SK-N-SH (cell line): ENCODE measurements at regions not wholly inside any gene's neighbourhood (a gene's known extent, or its start where the extent isn't known, plus 50 kb on each side); places are given as distances from the start of the nearest gene placed in this dataset.

ENCODE experiments used
- CTCF ChIA-PET: fragments of 300-600, 350-600 bp; formaldehyde crosslinking; extraction: SDS; loops from one replicate; lab custom pipeline; 2021; lab: Yijun Ruan, JAX
- POLR2A ChIA-PET: fragments of 350-600 bp; sonication (Branson Sonifier 250); formaldehyde crosslinking; extraction: SDS; loops from one replicate; lab custom pipeline; 2020; ENCODE audit warnings: antibody characterized with exemption, inconsistent platforms; lab: Yijun Ruan, JAX
- DNase-seq: peaks from one replicate; pipeline ENCODE4 v3.0.0; 2012
- H2AFZ ChIP-seq: fragments of 200-600 bp; sonication (generic); 2 replicates; pipeline ENCODE4 v1.8.1; 2016; ENCODE audit warnings: antibody characterized with exemption, mild to moderate bottlenecking, low read depth
- H3F3A ChIP-seq: fragments of 200-600 bp; sonication (generic); replicated peaks from 2 replicates; pipeline ENCODE3; 2016; ENCODE audit warnings: antibody characterized with exemption, mild to moderate bottlenecking; ENCODE audit not compliant: insufficient read depth
- H3K27ac ChIP-seq, 2 experiments: fragments of 200-500 bp in 1 of 2; fragments of 200-600 bp in 1 of 2; sonication (Bioruptor generic) in 1 of 2; sonication (generic), shearing (Covaris generic) in 1 of 2; 2 replicates each; pipeline versions ENCODE4 v1.5.1 to v1.6.1; 2014 to 2016; ENCODE audit warnings: low read depth in 2 of 2, inconsistent platforms in 1 of 2, low read length in 1 of 2, mild to moderate bottlenecking in 1 of 2, mixed read lengths in 1 of 2
- H3K27me3 ChIP-seq: fragments of 200-600 bp; sonication (generic), shearing (Covaris generic); 2 replicates; pipeline ENCODE4 v1.6.1; 2016; ENCODE audit warnings: mixed run types; ENCODE audit not compliant: insufficient read depth
- H3K36me3 ChIP-seq, 2 experiments: fragments of 200-500 bp in 1 of 2; fragments of 200-600 bp in 1 of 2; sonication (Bioruptor generic) in 1 of 2; sonication (generic) in 1 of 2; replicated peaks in 1 of 2; 2 replicates each; pipeline versions ENCODE3 to v1.5.1; 2014 to 2016; ENCODE audit warnings: low read length in 1 of 2, mild to moderate bottlenecking in 1 of 2; ENCODE audit not compliant: insufficient read depth in 2 of 2, control insufficient read depth in 1 of 2
- H3K4me1 ChIP-seq, 2 experiments: fragments of 200-500 bp in 1 of 2; fragments of 200-600 bp in 1 of 2; sonication (Bioruptor generic) in 1 of 2; sonication (generic), shearing (Covaris generic) in 1 of 2; 2 replicates each; pipeline versions ENCODE4 v1.5.1 to v1.6.1; 2014 to 2016; ENCODE audit warnings: low read depth in 1 of 2, low read length in 1 of 2, mixed run types in 1 of 2; ENCODE audit not compliant: insufficient read depth in 2 of 2, control insufficient read depth in 1 of 2
- H3K4me2 ChIP-seq: fragments of 200-600 bp; sonication (generic), shearing (Covaris generic); 2 replicates; pipeline ENCODE4 v1.6.1; 2017; ENCODE audit warnings: mixed run types
- H3K4me3 ChIP-seq, 2 experiments: fragments of 200-500 bp in 1 of 2; fragments of 200-600 bp in 1 of 2; sonication (Bioruptor generic) in 1 of 2; sonication (generic), shearing (Covaris generic) in 1 of 2; 2 replicates each; pipeline versions ENCODE4 v1.5.1 to v1.8.1; 2014 to 2016; ENCODE audit warnings: low read depth in 2 of 2, inconsistent platforms in 1 of 2, low read length in 1 of 2, mild to moderate bottlenecking in 1 of 2, mixed read lengths in 1 of 2, moderate library complexity in 1 of 2
- H3K79me2 ChIP-seq: fragments of 200-600 bp; sonication (generic); 2 replicates; pipeline ENCODE4 v1.8.1; 2017; ENCODE audit warnings: mild to moderate bottlenecking; ENCODE audit not compliant: insufficient read depth
- H3K9ac ChIP-seq: fragments of 200-600 bp; sonication (generic); 2 replicates; pipeline ENCODE4 v1.6.1; 2017; ENCODE audit warnings: mixed run types
- H3K9me2 ChIP-seq: fragments of 200-600 bp; sonication (generic); 2 replicates; pipeline ENCODE4 v1.6.1; 2017; ENCODE audit warnings: mixed run types
- H3K9me3 ChIP-seq: fragments of 200-600 bp; sonication (generic); 2 replicates; pipeline ENCODE4 v1.6.1; 2017; ENCODE audit warnings: mixed run types, mild to moderate bottlenecking, moderate library complexity
- H4K20me1 ChIP-seq: fragments of 200-600 bp; sonication (generic); 2 replicates; pipeline ENCODE4 v1.6.1; 2017; ENCODE audit warnings: mild to moderate bottlenecking, mixed run types; ENCODE audit not compliant: insufficient read depth
- ELF1 ChIP-seq: IDR thresholded peaks from 2 replicates; pipeline ENCODE4 v1.4.0; 2012
- EP300 ChIP-seq, 2 experiments: IDR thresholded peaks; 2 replicates each; pipeline versions ENCODE4 v1.4.0 to v1.6.1; 2012; ENCODE audit warnings: borderline replicate concordance in 1 of 2, low read depth in 1 of 2, low read length in 1 of 2
- EZH2phosphoT487 ChIP-seq: fragments of 200-600 bp; sonication (generic); IDR thresholded peaks from 2 replicates; pipeline ENCODE4 v1.6.1; 2017; ENCODE audit warnings: low read depth, mixed run types, mild to moderate bottlenecking, antibody characterized with exemption, moderate library complexity, borderline replicate concordance
- GABPA ChIP-seq: IDR thresholded peaks from 2 replicates; pipeline ENCODE4 v1.4.0; 2012; ENCODE audit warnings: low read depth, mild to moderate bottlenecking
- IRF3 ChIP-seq: fragments of 150-350 bp; IDR thresholded peaks from 2 replicates; pipeline ENCODE4 v1.6.1; 2016; ENCODE audit warnings: mild to moderate bottlenecking, low read depth, low read length
- MXI1 ChIP-seq: IDR thresholded peaks from 2 replicates; pipeline ENCODE4 v1.6.1; 2012; ENCODE audit warnings: mild to moderate bottlenecking, low read depth, low read length, improper control_type of control experiment
- NFIC ChIP-seq: IDR thresholded peaks from 2 replicates; pipeline ENCODE4 v1.4.0; 2012; ENCODE audit warnings: borderline replicate concordance
- REST ChIP-seq: IDR thresholded peaks from 2 replicates; pipeline ENCODE4 v1.6.1; 2012; ENCODE audit warnings: mild to moderate bottlenecking, low read depth, low read length, moderate library complexity
- RFX5 ChIP-seq: IDR thresholded peaks from 2 replicates; pipeline ENCODE4 v1.6.1; 2012; ENCODE audit warnings: mild to moderate bottlenecking, improper control_type of control experiment, low read length
- RXRA ChIP-seq: IDR thresholded peaks from 2 replicates; pipeline ENCODE4 v1.4.0; 2012; ENCODE audit warnings: low read depth, mild to moderate bottlenecking, borderline replicate concordance
- ZBTB33 ChIP-seq: IDR thresholded peaks from 2 replicates; pipeline ENCODE4 v1.4.0; 2012; ENCODE audit warnings: low read depth, borderline replicate concordance
- WGBS: methylation state at CpG from one replicate; pipeline ENCODE4 v1.1.6; 2017; ENCODE audit warnings: low lambda C conversion rate; 5-methylcytosine and 5-hydroxymethylcytosine counted together
- TF ChIP-seq, protein P1 (sequence below): fragments of 150-350 bp; IDR thresholded peaks from 2 replicates; pipeline ENCODE4 v1.6.1; 2017; ENCODE audit warnings: antibody characterized with exemption, low read length, low read depth, borderline replicate concordance
- TF ChIP-seq, protein P2 (sequence below): IDR thresholded peaks from 2 replicates; pipeline ENCODE4; 2012
- TF ChIP-seq, protein P3 (sequence below): IDR thresholded peaks from 2 replicates; pipeline ENCODE4 v1.4.0; 2012; ENCODE audit warnings: low read depth, borderline replicate concordance

DNA sequence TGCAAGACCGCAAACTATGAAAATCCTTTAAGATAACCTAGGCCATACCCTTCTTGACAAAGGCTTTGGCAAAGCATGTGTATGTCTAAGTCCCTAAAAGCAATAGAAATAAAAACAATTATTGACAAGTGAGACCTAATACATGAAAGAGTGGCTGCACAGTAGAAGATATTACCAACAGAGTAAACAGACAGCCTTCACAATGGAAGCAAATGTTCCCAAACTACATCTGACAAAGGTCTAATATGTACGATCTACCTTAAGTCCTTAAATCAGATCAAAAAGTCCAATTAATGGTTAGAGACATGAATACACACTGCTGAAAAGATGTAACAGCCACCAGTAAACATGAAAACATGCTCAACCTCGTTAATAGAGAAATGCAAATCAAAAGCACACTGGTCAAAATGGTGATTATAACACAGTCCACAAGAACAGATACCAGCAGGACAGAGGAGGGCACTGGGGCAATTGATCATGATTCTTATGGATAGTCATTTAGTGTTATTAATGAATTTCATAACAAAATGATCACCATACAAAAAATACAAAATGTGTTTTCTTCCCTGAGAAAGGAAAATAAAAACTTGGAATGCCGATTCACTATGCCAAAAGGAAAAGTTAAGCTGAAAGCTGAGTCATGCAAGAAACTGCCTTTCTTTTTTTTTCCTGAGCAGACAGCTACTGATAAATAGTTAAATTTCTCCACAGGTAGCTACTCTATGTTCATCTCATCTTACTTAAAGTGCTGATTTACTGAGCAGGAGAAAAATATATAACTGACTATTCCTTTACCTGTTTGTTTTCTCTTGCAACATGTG lies 102.6 kb upstream of the VPREB1 start:
- Histone ChIP-seq H4K20me1 (no peaks in the 10 kb centered on the region), H3K36me3 (no peaks in the 10 kb centered on the region), H2AFZ (no peak overlapping the region), H3K79me2 (no peaks in the 10 kb centered on the region), H3K9ac (no peak overlapping the region), H3K9me3 (no peaks in the 10 kb centered on the region), H3F3A (no peaks in the 10 kb centered on the region), H3K4me2 (no peak overlapping the region), H3K4me1 (no peaks in the 10 kb centered on the region), H3K27me3 (peaks cover 18% of the 10 kb centered on the region; the same call in 1 of the 2 replicates), H3K4me3 (no peak overlapping the region), H3K27ac (no peak overlapping the region), H3K9me2 (no peaks in the 10 kb centered on the region)
- TF ChIP-seq, protein P1, sequence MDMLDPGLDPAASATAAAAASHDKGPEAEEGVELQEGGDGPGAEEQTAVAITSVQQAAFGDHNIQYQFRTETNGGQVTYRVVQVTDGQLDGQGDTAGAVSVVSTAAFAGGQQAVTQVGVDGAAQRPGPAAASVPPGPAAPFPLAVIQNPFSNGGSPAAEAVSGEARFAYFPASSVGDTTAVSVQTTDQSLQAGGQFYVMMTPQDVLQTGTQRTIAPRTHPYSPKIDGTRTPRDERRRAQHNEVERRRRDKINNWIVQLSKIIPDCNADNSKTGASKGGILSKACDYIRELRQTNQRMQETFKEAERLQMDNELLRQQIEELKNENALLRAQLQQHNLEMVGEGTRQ = no peak
- no peak for TF ChIP-seq EZH2phosphoT487
- TF ChIP-seq, protein P2, sequence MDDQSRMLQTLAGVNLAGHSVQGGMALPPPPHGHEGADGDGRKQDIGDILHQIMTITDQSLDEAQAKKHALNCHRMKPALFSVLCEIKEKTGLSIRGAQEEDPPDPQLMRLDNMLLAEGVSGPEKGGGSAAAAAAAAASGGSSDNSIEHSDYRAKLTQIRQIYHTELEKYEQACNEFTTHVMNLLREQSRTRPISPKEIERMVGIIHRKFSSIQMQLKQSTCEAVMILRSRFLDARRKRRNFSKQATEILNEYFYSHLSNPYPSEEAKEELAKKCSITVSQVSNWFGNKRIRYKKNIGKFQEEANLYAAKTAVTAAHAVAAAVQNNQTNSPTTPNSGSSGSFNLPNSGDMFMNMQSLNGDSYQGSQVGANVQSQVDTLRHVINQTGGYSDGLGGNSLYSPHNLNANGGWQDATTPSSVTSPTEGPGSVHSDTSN = no peak
- TF ChIP-seq IRF3 = no peak
- TF ChIP-seq MXI1 = no peak
- TF ChIP-seq RFX5 = no peak
- no peak for TF ChIP-seq NFIC
- no peak for TF ChIP-seq ELF1
- no peak for TF ChIP-seq GABPA
- CTCF ChIA-PET = interaction anchor here (0.9 to 1.4 kb wide), 2 partner anchors 15 to 30 kb away, joined by 3 read pairs; no protein-coding TSS in a partner anchor
- POLR2A ChIA-PET = no interaction called here
- 29% methylated on average over 4 of the region's 4 CpGs for WGBS
- no peak for DNase-seq

DNA sequence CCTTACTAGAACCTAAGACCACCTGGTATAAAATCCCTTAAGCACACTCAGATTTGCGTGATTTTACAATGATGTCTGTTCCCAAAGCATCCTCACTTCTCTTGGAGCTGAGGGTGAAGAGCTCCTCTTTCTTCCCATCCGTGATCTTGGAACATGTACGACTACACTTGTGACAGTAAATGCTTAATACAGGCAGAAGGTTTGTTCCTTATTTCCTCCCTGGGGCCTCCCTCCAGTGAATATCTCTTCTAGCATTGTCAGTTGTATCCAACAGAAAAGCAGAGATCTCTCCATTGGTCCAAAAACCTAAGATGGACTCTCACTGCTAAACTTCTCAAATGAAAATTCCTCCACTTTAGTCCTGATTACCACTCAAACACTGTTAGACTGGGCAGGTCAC lies 103.6 kb upstream of the VPREB1 start:
- no peak overlapping the region for H3K4me3 ChIP-seq
- H3K4me2 ChIP-seq = no peak overlapping the region
- peaks cover 13% of the 10 kb centered on the region; the same call in 1 of the 2 replicates for H3K27me3 ChIP-seq
- H3K27ac ChIP-seq = no peak overlapping the region
- DNase-seq = no peak
- no peaks in the 10 kb centered on the region for H3K9me3 ChIP-seq
- H3K9ac ChIP-seq = no peak overlapping the region
- 37% methylated on average over 3 of the region's 3 CpGs for WGBS
- POLR2A ChIA-PET = no interaction called here
- no peaks in the 10 kb centered on the region for H3K79me2 ChIP-seq
- no peak overlapping the region for H2AFZ ChIP-seq
- no peaks in the 10 kb centered on the region for H3K9me2 ChIP-seq
- CTCF ChIA-PET = interaction anchor here (0.9 kb wide), 1 partner anchor 17 kb away, joined by 3 read pairs; no protein-coding TSS in a partner anchor
- no peaks in the 10 kb centered on the region for H3K36me3 ChIP-seq
- H4K20me1 ChIP-seq = no peaks in the 10 kb centered on the region
- no peaks in the 10 kb centered on the region for H3K4me1 ChIP-seq
- H3F3A ChIP-seq = no peaks in the 10 kb centered on the region
- TF ChIP-seq REST = no peak
- TF ChIP-seq ZBTB33 = no peak
- no peak for TF ChIP-seq ELF1
- no peak for TF ChIP-seq EZH2phosphoT487
- TF ChIP-seq, protein P3, sequence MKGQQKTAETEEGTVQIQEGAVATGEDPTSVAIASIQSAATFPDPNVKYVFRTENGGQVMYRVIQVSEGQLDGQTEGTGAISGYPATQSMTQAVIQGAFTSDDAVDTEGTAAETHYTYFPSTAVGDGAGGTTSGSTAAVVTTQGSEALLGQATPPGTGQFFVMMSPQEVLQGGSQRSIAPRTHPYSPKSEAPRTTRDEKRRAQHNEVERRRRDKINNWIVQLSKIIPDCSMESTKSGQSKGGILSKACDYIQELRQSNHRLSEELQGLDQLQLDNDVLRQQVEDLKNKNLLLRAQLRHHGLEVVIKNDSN = no peak
- TF ChIP-seq, protein P1 = no peak
- no peak for TF ChIP-seq EP300 (IDR thresholded peaks at IDR 0.05; ENCODE audit: borderline replicate concordance in 1 of 2, low read depth in 1 of 2, low read length in 1 of 2)
- no peak for TF ChIP-seq RXRA
